NCI-H187 treated with DMSO at 0.1 percent for 48 hours (cell line): ENCODE measurements at regions not wholly inside any gene's neighbourhood (a gene's known extent, or its start where the extent isn't known, plus 50 kb on each side); places are given as distances from the start of the nearest gene placed in this dataset.
"Not testable (repeated sequence)": the region's sequence is repeated elsewhere in the genome, so short reads cannot be mapped to it uniquely, and the experiment has no call there.

Experiments
- DNase-seq: peaks from one replicate; lab custom pipeline; 2025; lab: John Stamatoyannopoulos, UW

DNA sequence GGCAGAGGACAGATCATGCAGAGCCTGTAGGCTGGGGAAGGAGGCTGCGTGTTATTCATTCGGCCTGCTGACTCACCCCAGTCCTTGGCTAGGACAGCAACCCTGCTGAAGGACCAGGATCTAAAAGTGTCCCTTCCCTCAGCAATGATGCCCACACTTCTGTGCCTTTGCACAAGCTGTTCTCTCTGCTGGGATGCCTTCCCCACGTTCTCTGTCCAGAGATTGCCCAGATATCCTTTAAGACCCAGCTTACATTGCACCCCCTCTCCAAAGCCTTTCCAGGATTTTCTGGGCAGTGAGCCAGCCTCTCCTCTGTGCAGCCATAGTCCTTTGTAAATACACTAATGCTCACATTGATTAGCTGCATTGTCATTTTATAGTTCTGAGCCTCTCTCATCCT, 99.3 kb upstream of the CHD6 start:
- peak; percentile 36 for DNase-seq

DNA sequence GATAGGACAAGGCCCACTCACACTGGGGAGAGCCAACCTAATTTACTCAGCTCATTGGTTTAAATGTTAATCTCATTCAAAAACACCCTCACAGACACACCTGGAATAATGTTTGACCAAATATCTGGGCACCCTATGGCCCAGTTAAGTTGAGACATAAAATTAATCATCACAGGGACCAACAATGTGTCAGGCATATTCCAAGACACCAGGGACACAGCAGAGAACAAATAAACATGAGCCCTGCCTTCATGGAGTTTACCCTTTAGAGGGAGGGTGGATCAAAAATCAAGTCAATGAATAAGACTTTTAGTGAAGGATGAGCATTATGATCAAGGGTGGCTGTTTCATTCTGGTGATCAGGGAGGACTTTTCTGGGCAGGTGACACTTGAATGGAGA, 98.7 kb upstream of the CHD6 start:
- no peak for DNase-seq

DNA sequence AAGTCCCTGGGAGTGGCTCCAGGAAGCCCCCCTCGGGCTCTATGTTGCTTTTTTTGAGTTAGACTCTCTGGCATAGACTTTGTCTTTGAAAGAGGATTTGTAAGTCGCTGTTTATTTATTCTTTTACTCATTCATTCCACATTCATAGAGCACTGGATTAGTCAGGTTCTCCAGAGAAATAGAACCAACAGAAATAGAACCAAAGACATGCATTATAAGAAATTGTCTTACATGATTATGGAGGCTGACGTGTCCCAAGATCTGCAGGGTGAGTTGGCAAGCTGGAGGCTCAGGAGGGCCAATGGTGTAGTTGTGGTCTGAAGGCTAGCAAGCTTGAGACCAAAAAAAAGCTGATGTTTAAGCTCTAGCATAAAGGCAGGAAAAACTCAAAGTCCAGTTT, 98.3 kb upstream of the CHD6 start:
- no peak for DNase-seq

DNA sequence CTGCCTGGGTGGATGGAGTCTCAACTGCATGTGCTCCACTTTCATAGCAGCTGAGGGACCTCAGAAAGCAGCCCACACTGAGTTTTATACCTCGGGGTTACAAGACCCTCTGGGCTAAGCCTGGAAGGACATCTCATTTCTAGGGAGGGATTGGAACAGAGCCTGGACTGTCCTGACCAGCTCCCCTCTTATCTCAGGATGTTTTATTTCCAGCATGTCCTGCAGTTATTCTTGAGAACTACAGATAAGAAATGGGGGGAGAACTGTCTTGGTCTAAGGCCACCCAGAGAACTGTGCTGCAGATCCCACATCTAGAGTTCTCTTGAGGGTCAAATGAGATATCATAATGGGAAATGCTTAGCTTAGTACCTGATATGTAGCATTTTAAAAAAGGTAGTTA, 97.3 kb upstream of the CHD6 start:
- no peak for DNase-seq

DNA sequence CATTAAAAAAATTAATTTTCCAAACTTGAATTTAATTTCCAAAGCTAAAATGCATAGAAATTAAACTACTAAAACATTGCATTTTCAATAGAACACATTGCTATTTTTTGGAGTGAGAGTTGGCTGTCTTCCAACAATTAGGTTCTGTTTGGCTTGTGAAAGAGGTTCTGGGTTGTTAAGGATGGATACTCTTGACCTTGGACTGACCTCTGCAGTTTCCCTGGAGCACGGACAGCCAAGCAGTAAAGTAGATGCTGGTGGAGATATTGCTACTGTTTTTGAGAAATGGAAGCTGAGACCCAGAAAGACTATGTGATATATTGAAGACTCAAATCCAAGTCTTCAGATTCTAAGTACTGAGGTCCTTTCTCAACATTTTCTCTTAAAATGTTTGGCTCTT, 95.9 kb upstream of the CHD6 start:
- no peak for DNase-seq

DNA sequence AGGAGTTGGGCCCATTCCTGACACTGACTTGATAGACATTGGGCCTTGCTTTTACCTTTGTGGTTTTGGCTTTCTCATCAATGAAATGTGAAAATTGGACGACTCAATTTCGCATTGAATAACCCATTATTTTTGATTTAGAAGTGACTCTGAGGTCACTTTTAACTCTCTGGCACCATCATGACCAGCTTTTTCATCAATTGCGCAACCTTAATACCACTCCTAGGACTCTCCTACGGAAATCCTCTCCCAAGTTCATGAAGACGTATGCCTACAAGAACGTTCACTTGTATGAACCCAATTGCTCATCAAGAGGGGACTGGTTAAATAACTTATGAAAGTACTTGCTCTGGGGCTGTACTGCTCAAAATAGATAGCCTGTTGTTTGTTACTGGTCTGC, 86.7 kb upstream of the CHD6 start:
- no peak for DNase-seq

DNA sequence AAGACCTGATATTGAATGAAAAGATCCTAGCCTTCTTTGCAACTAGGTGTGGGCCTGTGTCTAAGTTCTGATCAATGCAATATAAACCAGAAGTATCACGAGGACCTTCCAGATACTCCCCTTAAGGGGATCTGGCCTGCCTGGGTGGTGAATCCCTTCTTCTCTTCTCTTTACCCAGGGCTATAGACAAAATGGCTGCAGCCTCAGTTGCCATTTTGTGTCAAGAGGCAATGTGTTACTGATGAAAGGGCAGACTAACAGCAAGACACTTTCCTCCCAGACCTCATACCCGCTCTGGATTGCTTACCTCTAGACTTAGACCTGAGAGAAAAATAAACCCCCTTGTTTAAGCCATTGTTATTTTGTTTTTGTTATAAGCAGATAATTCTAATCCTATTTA, 84.5 kb upstream of the CHD6 start:
- no peak for DNase-seq

DNA sequence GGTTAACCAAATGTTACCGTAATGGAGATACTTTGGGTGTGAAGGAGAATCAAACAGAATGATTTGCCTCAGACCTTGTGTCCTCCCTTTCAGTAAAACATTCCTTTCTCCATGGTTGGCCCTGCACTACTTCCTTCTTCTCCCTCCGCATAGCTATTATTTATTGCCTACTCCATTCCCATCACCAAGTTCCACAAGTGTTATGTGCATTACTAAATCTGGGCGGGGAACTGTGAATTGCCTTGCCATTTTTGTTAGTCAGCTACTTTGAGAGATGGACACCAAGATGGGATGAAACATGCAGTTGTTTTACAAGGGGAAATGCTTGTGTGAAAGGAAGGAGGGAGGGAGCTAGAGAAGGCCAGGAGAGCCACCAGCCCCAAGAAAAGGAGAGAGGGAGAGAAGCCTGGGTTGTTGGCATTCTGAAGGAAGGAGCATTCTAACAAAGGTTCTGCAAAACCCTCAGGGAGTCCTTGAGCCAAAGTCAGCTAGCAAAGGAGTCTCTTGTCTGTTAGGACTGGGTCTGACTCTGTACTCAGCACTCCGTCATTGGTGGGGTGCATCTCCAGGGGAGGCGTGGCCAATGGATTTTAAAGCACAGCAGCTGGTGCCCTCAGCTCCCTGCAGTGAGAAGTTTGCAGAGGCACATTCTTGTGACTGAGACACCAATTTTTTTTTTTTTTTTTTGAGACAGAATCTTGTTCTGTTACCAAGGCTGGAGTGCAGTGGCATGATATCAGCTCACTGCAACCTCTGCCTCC, 83.6 kb upstream of the CHD6 start:
- no peak for DNase-seq

DNA sequence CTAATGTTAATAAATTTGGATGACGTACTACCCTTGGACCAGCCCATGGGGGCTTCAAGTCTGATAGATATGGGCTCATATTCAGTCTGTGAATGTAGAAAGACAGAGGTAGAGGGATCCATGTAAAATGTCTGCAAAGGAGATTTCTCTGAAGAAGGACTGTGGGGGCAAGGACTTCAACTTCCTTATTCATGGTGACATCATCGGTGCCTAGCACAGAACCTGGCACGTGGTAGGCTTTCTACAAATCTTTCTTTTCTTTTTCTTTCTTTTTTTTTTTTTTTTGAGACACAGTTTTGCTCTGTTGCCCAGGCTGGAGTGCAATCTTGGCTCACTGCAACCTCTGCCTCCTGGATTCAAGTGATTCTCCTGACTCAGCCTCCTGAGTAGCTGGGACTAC, 81.5 kb upstream of the CHD6 start:
- not testable (repeated sequence) for DNase-seq

DNA sequence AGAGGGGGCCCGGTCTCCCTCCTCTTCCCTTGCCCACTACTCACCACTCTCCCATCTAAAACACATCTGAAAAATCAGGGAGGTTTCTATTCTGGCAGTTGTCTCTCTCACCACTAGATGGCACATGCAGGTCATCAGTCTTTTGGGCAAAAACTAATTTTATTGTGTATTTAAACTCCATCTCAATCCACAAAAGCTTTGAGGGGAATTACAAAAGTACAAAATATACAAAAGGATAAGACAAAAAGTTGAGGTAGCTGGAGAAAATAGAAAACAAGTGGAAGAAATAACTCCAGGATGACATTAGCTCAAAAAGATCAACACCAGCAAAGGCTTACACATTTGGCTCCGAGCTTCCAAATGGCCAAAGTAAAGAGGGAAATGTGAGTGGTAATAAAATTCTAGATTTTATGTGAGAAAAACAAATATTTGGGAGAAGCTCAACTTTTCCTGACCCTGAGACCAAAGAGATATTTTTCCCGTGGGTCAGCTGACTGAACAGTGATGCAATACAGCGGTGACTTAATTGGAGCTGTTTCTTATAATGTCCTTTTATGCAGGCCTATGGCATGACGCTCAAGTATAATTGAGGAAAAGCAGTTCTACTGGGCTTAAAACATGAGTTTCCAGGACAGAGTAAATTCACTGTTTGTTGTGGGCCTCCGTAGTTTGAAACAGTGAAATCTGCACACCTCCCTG, 79.8 kb upstream of the CHD6 start:
- no peak for DNase-seq

DNA sequence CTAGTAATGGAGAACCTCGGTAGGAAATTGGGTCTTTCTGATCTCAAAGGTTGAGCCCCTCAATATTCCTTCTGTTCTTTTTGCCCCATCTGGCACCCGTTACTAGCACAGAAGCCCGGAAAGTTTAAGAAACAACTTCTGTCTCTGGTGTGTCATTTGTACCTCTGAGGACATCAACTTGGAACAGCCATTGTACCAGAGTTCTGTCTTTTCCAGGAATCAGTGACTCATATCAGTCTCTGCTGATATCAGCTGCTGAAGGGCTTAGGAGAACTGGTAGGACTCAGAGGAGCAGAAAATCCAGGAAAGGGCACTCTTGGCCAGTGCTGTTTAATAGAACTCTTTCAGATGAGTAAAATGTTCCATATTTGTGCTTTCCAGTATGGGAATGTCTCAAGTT, 78.3 kb upstream of the CHD6 start:
- no peak for DNase-seq

DNA sequence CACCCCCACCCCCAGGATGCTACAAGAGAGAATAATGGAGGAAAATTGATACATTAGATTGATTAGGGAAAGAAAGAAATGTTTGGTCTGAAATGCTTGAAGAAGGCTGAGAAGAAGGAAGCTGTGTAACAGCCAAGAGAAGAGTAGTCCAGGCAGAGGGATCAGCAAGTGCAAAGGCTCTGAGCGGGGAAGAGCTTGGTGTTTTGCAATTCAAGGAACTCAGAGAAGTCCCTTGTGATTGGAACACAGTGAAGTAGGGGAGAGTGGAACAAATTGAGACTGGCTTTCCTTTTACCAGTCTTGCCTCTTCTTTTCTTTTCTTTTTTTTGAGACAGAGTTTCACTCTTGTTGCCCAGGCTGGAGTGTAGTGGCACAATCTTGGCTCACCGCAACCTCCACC, 76.6 kb upstream of the CHD6 start:
- no peak for DNase-seq

DNA sequence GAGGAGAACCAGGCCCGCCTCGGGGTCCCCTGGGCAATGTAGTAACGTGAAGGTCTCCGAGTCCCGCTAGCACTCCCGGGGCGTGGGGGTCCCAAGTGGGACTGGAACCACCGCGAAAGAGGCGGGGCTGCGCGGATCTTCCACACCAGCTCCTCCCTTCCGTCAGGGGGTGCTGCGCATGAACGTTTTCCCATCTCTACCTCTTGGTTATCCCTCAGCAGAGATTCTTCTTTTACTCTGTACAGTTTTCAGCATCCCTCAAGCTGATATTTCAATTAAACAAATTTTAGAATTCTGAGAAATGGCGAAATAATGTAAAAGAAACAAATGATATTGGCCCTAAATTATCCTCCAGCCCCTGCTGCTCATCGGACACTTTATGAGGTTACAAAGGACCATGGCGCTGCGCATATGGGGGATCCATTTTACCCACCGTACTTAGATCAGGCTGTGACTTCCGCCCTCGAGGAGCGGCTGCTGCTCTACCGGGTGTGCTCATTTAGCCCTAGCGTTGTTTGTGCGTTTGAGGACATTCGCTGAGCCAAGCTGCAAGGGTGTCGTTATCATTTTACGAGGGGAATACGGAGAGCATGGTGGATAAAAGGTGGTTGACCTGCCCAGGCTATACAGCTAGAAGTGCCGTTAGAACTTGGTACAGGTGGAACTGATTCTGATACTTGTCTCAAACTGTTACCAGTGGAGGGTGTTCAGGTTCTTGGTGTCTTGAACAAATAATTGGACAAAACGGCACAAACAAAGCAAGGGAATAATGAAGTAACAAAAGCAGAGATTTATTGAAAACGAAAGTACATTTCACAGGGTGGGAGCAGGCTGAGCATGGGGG, 75.2 kb upstream of the CHD6 start:
- peak; percentile 81 for DNase-seq

DNA sequence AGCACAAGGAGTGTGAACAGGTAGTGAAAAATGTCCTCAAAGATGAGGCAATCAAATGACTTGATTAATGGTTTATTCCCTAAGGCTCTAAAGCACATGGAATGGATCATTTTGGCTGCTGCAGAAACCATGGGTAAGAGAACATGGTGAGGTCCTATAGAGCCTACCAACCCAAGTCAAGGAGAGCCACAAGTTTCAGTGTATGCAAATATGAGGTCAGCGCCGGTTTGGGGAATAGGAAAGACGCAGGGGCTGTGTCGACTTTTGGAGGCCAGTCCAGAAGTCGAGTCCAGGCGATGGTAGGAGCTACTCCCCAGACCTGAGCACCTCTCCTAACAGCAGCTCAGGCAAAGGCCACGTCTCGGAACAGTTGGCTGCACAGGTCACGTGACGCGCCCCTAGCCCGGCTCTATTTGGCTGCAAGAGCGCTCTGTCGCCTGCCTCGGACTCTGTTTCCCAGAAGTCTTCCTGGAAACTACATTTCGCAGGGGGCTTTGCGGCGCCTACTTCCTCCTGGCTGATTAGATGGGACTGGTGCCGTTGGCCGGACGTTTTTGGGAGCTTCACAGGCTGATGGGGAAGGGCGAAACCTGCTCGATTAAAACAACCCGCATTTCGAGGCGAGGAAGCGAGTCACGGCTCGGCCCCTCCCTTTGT, 74.4 kb upstream of the CHD6 start:
- peak; percentile 27 for DNase-seq

DNA sequence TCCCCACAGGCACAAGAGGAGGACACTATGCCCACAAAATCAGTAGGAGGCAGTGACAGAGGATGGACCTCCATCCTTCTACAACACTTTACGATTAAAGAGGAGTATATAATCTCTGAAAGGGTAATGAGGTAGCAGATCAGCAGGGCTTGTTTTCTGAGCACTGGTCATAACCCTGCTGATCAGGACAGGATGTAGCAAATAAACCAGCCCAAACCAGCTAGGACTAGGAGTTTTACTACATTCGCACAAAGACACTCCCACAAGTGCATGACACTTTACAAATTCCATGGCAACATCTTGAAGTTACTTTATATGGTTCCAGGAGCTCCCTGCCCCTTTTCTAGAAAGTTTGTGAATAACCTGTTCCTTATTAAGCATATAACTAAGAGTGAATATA, 73.3 kb upstream of the CHD6 start:
- no peak for DNase-seq

DNA sequence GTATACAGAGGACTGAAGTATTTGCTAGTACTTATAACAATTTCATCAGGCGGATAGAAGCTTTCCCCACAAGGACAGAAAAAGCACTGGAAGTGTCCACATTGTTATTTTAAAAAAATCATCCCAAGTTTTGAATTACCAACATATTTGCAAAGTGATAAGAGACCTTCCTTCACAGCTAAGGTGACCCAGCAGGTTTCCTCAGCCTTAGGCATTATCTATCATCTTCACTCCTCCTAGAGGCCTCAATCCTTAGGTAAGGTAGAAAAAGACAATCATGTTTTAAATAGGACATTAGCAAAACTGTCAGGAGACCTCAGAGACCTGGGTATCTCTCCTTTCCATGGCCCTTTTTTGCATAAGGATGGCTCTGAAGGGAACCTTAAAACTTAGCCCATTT, 72.5 kb upstream of the CHD6 start:
- no peak for DNase-seq

DNA sequence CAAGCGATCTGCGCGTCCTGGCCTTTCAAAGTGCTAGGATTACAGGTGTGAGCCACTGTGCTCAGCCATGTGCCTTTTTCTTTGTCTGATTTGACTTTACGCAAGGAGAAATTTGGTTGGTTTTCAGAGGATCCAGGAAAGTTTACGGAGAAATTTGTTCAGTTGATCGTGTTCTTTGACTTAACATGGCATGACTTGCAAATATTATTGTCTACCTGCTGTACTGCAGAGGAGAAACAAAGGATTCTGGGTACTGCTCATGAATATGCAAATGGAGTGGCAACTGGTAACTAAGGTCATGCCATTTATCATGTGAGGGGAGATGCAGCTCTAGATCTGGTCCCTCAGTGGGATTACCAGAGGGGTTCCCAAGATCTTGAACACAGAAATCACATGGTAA, 68.8 kb upstream of the CHD6 start:
- DNase-seq, result no peak

DNA sequence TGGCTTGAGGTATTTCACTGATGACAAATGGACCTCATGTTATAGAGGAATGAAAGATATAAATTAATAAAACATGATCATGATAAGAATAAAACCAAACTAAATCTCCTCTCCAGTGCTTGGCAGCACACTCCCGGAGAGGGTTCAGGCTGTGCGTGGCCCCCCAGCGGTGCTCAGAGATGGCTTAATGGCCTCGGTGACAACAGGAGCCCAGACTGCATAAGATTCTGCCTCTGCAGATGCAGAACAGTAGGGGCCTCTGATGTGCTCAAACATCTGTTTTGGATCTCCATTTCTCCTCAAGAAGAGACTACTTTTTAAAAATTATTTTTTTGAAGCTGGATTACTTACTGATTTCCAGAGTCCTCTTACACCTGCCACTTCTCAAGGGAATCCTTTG, 67.0 kb upstream of the CHD6 start:
- DNase-seq, result not testable (repeated sequence)

DNA sequence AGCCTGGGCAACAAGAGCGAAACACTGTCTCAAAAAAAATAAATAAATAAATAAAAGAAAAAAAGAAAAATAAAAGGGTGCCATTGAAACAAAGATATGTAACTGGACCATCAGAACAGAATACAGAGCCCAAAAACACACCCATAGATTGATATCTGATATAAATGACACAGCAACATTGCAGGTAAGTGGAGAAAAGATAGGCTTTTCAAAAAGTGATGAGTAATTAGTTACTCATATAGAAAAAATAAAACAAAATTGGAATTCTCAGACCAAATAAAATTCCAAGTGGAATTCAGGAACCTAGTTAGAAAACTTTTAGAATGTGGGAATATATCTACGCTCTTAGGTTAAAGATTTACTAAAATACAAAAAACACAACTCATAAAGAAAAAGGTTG, 60.6 kb upstream of the CHD6 start:
- DNase-seq, result no peak

DNA sequence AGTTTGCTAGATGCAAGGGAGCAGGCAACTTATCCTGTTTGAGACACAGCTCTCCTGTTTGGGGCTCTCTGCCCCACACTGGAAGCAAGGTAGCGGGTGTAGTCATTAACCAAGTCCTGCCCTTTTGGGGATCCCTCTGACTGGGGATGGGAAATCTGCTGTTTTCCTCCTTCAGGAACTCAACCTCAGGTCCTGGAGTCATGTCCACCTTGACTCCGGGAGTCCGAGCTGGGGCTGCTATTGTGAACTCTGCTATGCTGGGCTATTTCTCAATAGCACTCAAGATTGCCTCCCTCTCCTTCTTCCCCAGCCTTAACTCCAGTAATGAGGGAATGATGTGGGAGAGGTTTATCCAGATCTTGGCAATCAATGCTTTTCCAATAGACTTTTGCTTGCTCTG, 54.1 kb upstream of the CHD6 start:
- DNase-seq, result no peak

DNA sequence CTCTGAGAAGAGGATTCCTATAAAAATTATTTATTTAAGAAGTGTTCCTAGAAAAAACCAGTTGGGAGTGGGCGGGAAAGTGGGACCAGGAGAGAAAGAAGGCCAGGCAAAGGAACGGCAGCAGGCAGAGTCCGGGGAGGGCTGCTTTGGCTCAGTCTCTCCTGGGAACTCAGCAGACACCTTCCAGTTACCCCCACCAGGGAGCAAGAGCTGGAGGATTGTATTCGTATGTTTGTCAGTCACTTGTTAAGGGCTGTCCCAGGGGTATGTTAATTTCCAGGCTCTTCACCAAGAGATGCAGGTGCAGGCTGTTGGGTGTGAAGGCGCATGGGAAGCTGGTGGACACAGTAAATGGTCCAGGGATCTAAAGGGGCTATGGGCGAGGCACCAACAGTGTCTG, 53.0 kb upstream of the CHD6 start:
- no peak for DNase-seq

DNA sequence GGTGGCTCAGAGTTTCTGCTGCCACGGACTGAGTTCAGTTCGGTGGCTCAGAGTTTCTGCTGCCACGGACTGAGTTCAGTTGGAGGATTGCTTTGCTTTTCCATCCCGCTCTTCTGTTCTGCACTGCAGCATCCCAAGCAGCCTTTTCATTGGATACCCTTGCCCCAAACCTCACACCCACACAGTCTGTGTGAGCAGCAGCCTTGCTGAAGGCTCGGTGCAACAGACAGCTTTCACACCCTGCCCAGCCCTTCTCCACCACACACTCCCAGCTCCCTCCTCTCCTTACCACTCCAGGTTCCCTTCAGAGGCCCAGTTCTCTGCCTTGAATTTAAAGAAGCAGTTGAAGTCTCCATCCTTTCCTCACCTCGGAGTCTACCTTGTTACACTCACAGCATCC, 52.5 kb upstream of the CHD6 start:
- no peak for DNase-seq
